ENCODE measurements at regions not wholly inside any gene's neighbourhood (a gene's known extent, or its start where the extent isn't known, plus 50 kb on each side); places are given as distances from the start of the nearest gene placed in this dataset.

DNA sequence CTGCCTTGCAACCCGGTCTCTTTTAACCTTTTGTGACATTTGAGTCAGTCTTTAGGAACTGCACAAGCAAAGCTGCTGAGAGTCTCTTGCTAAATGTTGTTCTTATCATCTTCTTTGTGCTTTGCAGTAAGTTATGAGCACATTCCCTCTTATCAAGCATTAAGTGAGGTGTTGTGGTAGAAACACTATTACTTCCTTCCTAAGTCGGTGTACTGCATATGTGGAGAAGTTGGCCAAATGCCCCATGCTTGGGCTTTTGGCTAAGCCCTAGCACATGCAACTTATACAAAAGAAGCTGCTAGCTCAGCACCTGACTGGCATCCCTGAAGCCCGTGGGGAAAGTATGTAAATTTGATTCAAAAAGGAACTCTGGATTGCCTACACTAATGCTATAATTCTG lies 136.5 kb upstream of the RBMS3 start:
- ChIA-PET POLR2A (no interaction called here), CTCF (no interaction called here)
- no peaks in the 10 kb centered on the region for H3K27me3 ChIP-seq (ENCODE audit: control insufficient read depth in 1 of 2, insufficient read depth in 2 of 2, low read length in 2 of 2)
- DNase-seq: no peak
- Mint-ChIP-seq H3K27me3 (no peaks in the 10 kb centered on the region), H3K36me3 (ENCODE audit: low read depth) (no peaks in the 10 kb centered on the region), H3K9me3 (no peaks in the 10 kb centered on the region), H3K27ac (no peak overlapping the region), H3K4me3 (no peak overlapping the region), H3K4me1 (ENCODE audit: low read depth) (no peaks in the 10 kb centered on the region)
- no peaks in the 10 kb centered on the region for H3K4me1 ChIP-seq (ENCODE audit: insufficient read depth, low read length)
- no peak for ATAC-seq (ENCODE audit: poor library complexity)
- no peaks in the 10 kb centered on the region for H3K9me3 ChIP-seq (ENCODE audit: control insufficient read depth in 1 of 2, insufficient read depth in 1 of 2, low read length in 2 of 2)
- H3K36me3 ChIP-seq (ENCODE audit: insufficient read depth, low read length): no peaks in the 10 kb centered on the region
- no peak overlapping the region for H3K27ac ChIP-seq (ENCODE audit: low read depth in 1 of 2, low read length in 2 of 2)
- H3K4me3 ChIP-seq (ENCODE audit: low read length): no peak overlapping the region
- intact Hi-C loops (cut with DNase I, micrococcal nuclease): no loop called here
- TF ChIP-seq, protein P1, sequence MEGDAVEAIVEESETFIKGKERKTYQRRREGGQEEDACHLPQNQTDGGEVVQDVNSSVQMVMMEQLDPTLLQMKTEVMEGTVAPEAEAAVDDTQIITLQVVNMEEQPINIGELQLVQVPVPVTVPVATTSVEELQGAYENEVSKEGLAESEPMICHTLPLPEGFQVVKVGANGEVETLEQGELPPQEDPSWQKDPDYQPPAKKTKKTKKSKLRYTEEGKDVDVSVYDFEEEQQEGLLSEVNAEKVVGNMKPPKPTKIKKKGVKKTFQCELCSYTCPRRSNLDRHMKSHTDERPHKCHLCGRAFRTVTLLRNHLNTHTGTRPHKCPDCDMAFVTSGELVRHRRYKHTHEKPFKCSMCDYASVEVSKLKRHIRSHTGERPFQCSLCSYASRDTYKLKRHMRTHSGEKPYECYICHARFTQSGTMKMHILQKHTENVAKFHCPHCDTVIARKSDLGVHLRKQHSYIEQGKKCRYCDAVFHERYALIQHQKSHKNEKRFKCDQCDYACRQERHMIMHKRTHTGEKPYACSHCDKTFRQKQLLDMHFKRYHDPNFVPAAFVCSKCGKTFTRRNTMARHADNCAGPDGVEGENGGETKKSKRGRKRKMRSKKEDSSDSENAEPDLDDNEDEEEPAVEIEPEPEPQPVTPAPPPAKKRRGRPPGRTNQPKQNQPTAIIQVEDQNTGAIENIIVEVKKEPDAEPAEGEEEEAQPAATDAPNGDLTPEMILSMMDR (IDR thresholded peaks at IDR 0.05): no peak

DNA sequence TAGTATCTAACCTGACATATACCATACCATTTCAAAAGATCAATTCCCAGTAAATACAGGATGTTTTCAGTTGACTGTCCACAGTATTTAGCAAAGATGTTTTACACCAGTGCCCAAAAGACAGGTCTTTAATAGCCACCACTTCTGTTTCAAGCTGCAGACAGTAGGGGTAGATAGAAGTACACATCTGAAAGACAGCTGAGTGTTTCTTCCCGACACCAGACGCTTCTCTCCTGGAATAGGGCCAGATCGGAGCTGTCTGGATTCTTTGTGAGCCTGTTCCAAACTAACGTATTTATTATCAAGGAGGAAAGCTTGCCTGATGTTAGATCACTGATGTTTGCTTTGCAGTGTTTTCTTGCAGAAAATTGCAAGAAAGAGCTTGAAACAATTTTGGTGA lies 136.1 kb upstream of the RBMS3 start:
- ChIA-PET CTCF (no interaction called here), POLR2A (no interaction called here)
- Histone ChIP-seq H3K4me1 (ENCODE audit: insufficient read depth, low read length) (no peaks in the 10 kb centered on the region), H3K27me3 (ENCODE audit: control insufficient read depth in 1 of 2, insufficient read depth in 2 of 2, low read length in 2 of 2) (no peaks in the 10 kb centered on the region), H3K9me3 (ENCODE audit: control insufficient read depth in 1 of 2, insufficient read depth in 1 of 2, low read length in 2 of 2) (no peaks in the 10 kb centered on the region), H3K4me3 (ENCODE audit: low read length) (no peak overlapping the region), H3K27ac (ENCODE audit: low read depth in 1 of 2, low read length in 2 of 2) (no peak overlapping the region), H3K36me3 (ENCODE audit: insufficient read depth, low read length) (no peaks in the 10 kb centered on the region)
- no peak for DNase-seq
- no peak overlapping the region for H3K4me3 Mint-ChIP-seq
- no peaks in the 10 kb centered on the region for H3K9me3 Mint-ChIP-seq
- H3K27me3 Mint-ChIP-seq: no peaks in the 10 kb centered on the region
- no peaks in the 10 kb centered on the region for H3K36me3 Mint-ChIP-seq (ENCODE audit: low read depth)
- no peak overlapping the region for H3K27ac Mint-ChIP-seq
- ATAC-seq (ENCODE audit: poor library complexity): no peak
- no peaks in the 10 kb centered on the region for H3K4me1 Mint-ChIP-seq (ENCODE audit: low read depth)
- intact Hi-C loops (cut with DNase I, micrococcal nuclease): no loop called here
- TF ChIP-seq, protein P1 (IDR thresholded peaks at IDR 0.05): no peak

DNA sequence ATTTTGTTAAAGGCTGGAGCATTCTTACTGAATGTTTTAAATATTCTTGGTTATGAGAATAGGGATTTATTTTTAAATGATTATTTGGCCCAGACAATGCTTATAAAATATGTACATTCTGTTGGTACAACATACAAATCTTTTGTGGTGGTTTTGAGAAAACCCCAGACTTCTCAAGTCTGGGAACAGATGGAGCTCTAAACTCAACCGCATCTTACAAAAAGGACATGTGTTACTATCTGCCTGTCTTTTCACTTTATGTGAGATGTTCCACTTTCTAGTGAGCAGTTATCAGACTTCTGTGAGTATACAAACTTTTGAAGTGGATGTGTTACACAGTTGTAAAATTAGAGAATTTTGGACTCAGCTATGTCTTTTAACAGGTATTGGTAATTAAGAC lies 135.5 kb upstream of the RBMS3 start:
- CTCF ChIA-PET: no interaction called here
- no peaks in the 10 kb centered on the region for H3K36me3 Mint-ChIP-seq (ENCODE audit: low read depth)
- intact Hi-C loops (cut with DNase I, micrococcal nuclease): no loop called here

More for the DNA sequence above, 135.5 kb upstream of the RBMS3 start:
- Histone ChIP-seq H3K9me3 (ENCODE audit: control insufficient read depth in 1 of 2, insufficient read depth in 1 of 2, low read length in 2 of 2) (no peaks in the 10 kb centered on the region), H3K4me3 (ENCODE audit: low read length) (no peak overlapping the region), H3K4me1 (ENCODE audit: insufficient read depth, low read length) (no peaks in the 10 kb centered on the region), H3K36me3 (ENCODE audit: insufficient read depth, low read length) (no peaks in the 10 kb centered on the region), H3K27ac (ENCODE audit: low read depth in 1 of 2, low read length in 2 of 2) (no peak overlapping the region), H3K27me3 (ENCODE audit: control insufficient read depth in 1 of 2, insufficient read depth in 2 of 2, low read length in 2 of 2) (no peaks in the 10 kb centered on the region)
- H3K27ac Mint-ChIP-seq: no peak overlapping the region
- TF ChIP-seq, protein P1 (IDR thresholded peaks at IDR 0.05): no peak
- no peaks in the 10 kb centered on the region for H3K4me1 Mint-ChIP-seq (ENCODE audit: low read depth)
- DNase-seq (no peak), ATAC-seq (ENCODE audit: poor library complexity) (no peak)
- no peak overlapping the region for H3K4me3 Mint-ChIP-seq
- POLR2A ChIA-PET: no interaction called here
- no peaks in the 10 kb centered on the region for H3K27me3 Mint-ChIP-seq
- no peaks in the 10 kb centered on the region for H3K9me3 Mint-ChIP-seq
